ENCODE measurements at regions not wholly inside any gene's neighbourhood (a gene's known extent, or its start where the extent isn't known, plus 50 kb on each side); places are given as distances from the start of the nearest gene placed in this dataset.
"Not testable (repeated sequence)": the region's sequence is repeated elsewhere in the genome, so short reads cannot be mapped to it uniquely, and the experiment has no call there.

- DNase-seq: no peak
Measured at GRCh38 chr11:34001557-34002064, 49.9 kb upstream of the CAPRIN1 start.

- DNase-seq: no peak
Measured at GRCh38 chr11:33999393-33999792, 52.1 kb upstream of the CAPRIN1 start.

DNA sequence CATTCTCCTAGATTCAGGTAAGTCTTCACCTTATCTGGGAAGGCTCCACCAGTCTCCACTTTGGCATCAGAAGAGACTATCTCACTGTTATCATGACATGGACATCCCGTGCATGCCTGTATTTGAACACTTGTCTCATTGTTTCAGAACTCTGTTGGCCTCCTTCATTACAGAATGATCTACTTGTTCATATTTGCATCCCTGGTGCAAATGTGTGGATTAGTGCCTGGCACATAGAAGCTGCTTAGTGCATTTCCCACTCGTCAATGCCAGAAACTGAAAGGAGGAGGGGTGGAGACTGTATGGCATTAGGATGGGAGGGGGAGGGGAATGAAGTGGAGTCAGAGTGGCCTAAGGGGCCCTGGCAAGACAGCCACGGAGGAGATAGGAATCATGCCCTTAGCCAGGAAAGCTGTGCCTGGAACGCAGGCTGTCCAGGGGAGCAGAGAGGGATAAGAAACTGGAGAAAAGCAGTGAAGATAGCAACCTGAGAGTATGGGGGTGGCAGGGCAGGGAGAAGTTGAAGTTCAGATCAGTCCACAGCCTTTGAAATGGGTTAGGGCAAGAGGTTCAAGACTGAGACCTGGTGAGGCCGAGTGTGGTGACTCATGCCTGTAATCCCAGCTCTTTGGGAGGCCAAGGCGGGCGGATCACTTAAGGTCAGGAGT, 53.8 kb upstream of the CAPRIN1 start:
- no peak for DNase-seq

DNA sequence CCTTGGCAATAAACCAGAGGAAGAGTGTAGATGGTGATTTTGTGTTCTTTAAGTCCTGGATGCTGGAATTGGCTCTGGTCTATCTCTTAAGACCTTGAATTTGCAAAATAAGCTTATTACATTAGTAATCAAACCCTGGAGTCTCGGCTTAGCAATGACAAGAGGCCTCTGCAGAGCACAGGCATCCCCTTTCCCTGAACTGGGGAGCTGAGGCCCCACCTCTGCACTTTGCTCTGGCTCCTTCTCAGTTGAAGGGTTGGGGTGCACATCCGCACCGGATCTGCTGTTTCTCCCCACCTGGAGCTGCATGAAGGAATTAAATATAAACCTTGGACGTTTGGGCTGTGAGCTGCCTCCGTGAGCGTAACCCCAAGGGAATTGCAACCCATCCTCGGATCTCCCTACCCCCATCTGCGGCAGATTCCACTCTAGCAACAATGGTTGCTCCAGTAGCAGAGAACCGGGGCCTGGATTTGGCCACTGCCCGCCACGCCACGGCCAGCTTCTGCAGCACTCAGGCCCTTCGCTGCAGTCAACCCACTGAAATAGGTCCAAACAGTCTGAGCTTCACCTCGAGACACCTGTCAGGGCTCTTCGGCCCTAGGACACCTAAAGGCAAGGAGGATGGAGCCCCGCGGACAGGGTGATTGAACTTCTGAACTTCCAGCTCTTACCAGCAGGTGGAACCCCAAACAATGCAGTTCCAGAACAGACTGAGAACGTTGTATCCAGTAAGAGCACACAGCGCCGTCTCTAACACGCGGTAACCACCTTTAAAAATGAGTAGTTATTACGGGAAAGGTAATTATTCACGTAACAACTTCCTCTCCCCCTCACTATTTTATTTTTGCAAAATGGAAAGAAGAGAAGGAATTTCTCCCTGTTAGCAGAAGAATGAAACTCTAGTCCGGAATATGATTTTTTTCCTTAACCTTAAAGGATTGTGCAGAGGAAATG, 54.8 kb upstream of the CAPRIN1 start:
- peak; percentile 64 for DNase-seq

- DNase-seq: no peak
Measured at GRCh38 chr11:33994937-33995336, 56.6 kb upstream of the CAPRIN1 start.

DNA sequence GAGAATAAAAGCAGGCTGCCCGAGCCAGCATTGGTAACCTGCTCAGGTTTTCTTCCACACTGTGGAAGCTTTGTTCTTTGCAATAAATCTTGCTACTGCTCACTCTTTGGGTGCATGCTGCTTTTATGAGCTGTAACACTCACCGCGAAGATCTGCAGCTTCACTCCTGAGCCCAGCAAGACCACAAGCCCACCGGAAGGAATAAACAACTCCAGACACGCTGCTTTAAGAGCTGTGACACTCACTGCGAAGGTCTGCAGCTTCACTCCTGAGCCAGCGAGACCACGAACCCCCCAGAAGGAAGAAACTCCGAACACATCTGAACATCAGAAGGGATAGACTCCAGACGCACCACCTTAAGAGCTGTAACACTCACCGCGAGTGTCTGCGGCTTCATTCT, 60.4 kb upstream of the CAPRIN1 start:
- not testable (repeated sequence) for DNase-seq

GRCh38 chr11:33990131-33990530, 61.4 kb upstream of the CAPRIN1 start:
- DNase-seq: not testable (repeated sequence)

DNA sequence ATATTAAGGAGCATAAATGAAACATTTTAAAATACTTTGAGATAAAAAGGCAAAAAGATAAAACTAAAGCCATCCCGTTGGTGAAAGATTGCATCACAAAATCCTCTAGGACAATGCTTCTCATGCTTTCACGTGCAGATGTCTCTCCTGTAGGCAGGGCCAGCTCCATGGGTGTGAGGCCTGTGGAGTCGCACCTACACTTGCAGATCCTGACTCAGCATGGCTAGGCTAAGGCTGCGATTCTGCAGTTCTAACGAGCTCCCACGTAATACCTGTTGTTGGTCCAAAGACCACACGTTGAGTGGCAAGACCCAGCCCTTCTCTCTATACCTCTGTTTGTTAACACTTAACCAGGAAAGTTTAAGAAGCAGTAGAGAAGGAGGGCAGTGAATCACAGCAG, 62.1 kb upstream of the CAPRIN1 start:
- DNase-seq: no peak

DNA sequence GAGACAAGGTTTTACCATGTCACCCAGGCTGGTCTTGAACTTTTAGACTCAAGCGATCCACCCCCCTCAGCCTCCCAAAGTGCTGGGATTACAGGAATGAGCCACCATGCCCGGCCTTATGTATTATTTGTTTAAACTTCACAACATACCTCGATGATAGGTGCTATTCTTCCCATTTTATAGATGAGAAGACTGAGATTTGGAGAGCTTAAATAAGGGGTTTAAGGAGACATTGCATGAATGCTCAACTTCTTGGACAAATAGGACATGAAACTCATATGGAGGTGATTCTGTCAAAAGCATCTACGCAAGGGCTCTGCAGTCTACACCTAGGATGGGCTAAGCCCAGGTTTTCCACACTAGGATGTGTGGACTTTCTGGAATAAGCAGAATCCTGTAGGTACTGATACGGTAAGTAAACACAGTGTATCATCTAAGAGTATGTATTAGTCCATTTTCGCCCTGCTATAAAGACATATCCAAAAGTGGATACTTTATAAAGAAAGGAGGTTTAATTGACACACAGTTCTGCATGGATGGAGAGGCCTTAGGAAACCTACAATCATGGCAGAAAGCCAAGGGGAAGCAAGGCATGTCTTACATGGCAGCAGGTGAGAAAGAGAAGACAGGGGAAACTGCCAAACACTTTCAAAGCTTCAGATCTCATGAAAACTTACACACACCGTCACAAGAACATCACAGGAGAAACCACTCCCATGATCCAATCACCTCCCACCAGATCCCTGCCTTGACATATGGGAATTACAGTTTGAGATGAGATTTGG, 62.8 kb upstream of the CAPRIN1 start:
- no peak for DNase-seq

DNA sequence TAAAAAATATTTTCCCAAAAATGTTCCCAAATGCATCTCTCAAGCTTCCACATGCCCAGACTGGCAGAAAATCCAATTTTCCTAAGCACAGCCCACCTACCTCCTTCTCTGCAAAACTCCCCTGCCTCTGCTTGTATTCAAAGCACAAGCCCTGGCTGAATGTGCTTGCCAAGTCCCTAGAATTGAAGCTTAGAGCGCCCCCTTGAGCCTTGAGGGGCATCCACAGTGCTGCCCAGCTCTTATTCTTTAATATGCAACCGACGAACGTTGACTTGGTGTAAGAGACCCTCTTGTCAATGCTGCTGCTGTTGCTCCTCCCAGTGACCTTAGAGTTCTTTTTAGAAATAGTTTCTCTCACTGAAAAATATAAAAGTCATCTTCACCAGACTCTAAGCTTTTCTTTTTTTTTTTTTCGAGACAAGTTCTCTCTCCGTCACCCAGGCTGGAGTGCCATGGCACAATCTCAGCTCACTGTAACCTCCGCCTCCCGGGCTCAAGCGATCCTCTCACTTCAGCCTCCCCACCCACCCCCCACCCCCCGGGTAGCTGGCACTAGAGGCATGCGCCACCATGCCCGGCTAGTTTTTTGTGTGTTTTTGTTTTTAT, 63.5 kb upstream of the CAPRIN1 start:
- DNase-seq: peak; percentile 56

DNA sequence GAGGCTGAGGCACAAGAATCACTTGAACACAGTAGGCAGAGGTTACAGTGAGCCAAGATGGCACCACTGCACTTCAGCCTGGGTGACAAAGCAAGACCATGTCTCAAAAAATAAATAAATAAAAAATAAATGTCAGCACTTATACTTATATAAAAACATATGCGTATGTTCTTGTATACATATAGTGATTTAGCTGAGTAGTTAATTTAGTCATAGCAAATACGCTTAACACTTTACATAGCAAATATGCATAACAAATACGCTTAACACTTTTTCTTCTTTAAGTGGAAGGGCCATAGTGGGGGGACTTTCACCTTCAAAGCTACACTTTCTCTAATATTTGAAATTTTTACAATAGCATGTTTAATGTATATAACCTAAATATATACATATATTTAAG, 64.0 kb upstream of the CAPRIN1 start:
- no peak for DNase-seq

GRCh38 chr11:33986597-33987501, 64.7 kb upstream of the CAPRIN1 start:
- not testable (repeated sequence) for DNase-seq

- no peak for DNase-seq
Measured at GRCh38 chr11:33984682-33985389, 66.7 kb upstream of the CAPRIN1 start.

- no peak for DNase-seq
Measured at GRCh38 chr11:33982661-33983060, 68.9 kb upstream of the CAPRIN1 start.

- DNase-seq: no peak
Measured at GRCh38 chr11:33980897-33981296, 70.6 kb upstream of the CAPRIN1 start.

DNA sequence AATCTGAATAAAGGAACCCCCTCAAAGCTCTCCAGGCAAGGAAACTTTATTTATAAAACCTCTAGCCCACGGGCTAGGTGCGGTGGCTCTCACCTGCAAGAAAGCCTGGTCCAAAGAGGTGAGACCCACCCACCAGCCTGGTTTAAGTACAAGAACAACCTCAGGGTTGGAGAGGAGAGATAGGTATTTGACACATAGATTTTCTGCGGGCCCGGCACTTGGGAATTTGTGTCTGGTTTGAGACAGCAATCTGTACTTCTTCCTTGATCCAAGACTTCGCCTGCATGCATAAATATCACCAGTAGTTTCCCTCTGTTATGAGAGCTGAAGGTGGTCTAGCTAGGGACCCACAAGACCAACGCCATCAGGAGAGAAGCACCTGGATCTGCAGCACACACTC, 73.2 kb upstream of the CAPRIN1 start:
- no peak for DNase-seq

GRCh38 chr11:33977676-33978075, 73.9 kb upstream of the CAPRIN1 start:
- DNase-seq: no peak

- no peak for DNase-seq
Measured at GRCh38 chr11:33976495-33977199, 74.9 kb upstream of the CAPRIN1 start.

DNA sequence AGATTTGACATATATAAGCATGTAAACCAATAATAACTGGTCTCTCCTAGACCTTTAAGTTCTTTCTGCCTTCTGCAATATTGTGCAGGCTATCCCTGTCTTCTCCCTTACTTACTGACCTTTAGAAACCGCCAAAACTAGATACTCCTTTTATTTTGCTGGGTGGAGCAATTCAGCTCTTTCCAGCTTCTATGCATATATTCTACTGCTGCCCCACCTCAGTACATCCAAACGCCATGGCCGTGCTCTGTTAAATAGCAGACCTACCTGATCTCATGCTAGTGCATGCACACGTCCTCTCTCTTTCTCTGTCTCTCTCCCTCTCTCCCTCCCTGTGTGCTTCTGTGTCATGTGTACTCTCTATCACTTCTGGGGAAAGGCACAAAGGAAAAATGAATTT, 76.7 kb upstream of the CAPRIN1 start:
- no peak for DNase-seq

DNA sequence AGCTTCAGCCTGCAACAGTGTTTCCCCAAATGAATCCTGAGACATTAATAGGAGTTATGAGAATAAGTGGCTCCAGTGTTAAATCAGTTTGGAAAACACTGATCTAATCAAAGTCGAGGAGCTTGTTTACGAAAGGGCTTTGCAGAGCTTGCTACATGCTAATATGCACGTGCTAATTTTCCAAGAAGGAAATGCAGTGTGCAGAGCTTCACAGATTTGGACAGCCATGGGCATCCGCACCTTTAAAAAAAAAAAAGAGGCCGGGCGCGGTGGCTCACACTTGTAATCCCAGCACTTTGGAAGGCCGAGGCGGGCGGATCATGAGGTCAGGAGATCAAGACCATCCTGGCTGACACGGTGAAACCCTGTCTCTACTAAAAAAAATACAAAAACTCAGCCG, 79.7 kb upstream of the LMO2 start:
- DNase-seq: not testable (repeated sequence)
